ENCODE measurements at regions not wholly inside any gene's neighbourhood (a gene's known extent, or its start where the extent isn't known, plus 50 kb on each side); places are given as distances from the start of the nearest gene placed in this dataset.

- TF ChIP-seq NR2F2 (IDR thresholded peaks at IDR 0.05), result no peak
- TF ChIP-seq HNF4A (conservative IDR thresholded peaks at IDR 0.05), result no peak
These were observed 840.4 kb downstream of the MAT2B start (continued) for GRCh38 chr5:164345853-164346252.

- TF ChIP-seq REST (IDR thresholded peaks at IDR 0.05), result no peak
- TF ChIP-seq TAF1 (conservative IDR thresholded peaks at IDR 0.05), result no peak
- WGBS, result 30% methylated on average over 6 of the region's 6 CpGs
- H3K27me3 ChIP-seq (ENCODE audit: control insufficient read depth in 4 of 4, insufficient read depth in 4 of 4, low read length in 3 of 4), result no peaks in the 10 kb centered on the region
These were observed 841.6 kb downstream of the MAT2B start for GRCh38 chr5:164346785-164347630.

GRCh38 chr5:164350236-164350635 lies 844.8 kb downstream of the MAT2B start:
- no peaks in the 10 kb centered on the region for H3K36me3 ChIP-seq (ENCODE audit: control insufficient read depth in 4 of 4, insufficient read depth in 3 of 4, low read depth in 1 of 4, low read length in 3 of 4)

More at GRCh38 chr5:164346785-164347630, 841.6 kb downstream of the MAT2B start:
- H3K4me3 ChIP-seq (ENCODE audit: low read depth in 1 of 3, low read length in 3 of 3), result no peak overlapping the region
- no peak overlapping the region for H3K27ac ChIP-seq (ENCODE audit: low read depth in 1 of 2, low read length in 2 of 2)
- H3K9me3 ChIP-seq (ENCODE audit: control insufficient read depth in 4 of 4, low read length in 3 of 4), result no peaks in the 10 kb centered on the region
- H3K36me3 ChIP-seq (ENCODE audit: control insufficient read depth in 4 of 4, insufficient read depth in 3 of 4, low read depth in 1 of 4, low read length in 3 of 4), result no peaks in the 10 kb centered on the region
- no peak for DNase-seq (ENCODE audit: low spot score)
- H3K4me1 ChIP-seq (ENCODE audit: control insufficient read depth in 4 of 4, insufficient read depth in 4 of 4, low read length in 3 of 4), result no peaks in the 10 kb centered on the region
- H3K9ac ChIP-seq (ENCODE audit: low read depth in 1 of 2, low read length in 2 of 2), result no peak overlapping the region

GRCh38 chr5:164351245-164351834 lies 845.9 kb downstream of the MAT2B start:
- WGBS, result 72% methylated on average over 2 of the region's 2 CpGs
- no peaks in the 10 kb centered on the region for H3K27me3 ChIP-seq (ENCODE audit: control insufficient read depth in 4 of 4, insufficient read depth in 4 of 4, low read length in 3 of 4)
- no peak for DNase-seq (ENCODE audit: low spot score)

More at GRCh38 chr5:164350236-164350635, 844.8 kb downstream of the MAT2B start:
- no peak overlapping the region for H3K4me3 ChIP-seq (ENCODE audit: low read depth in 1 of 3, low read length in 3 of 3)
- H3K27me3 ChIP-seq (ENCODE audit: control insufficient read depth in 4 of 4, insufficient read depth in 4 of 4, low read length in 3 of 4), result no peaks in the 10 kb centered on the region
- TF ChIP-seq RXRA (IDR thresholded peaks at IDR 0.05) (no peak), MAX (IDR thresholded peaks at IDR 0.05) (no peak), HNF4G (IDR thresholded peaks at IDR 0.05) (no peak), RAD21 (IDR thresholded peaks at IDR 0.05) (no peak)
- no peak overlapping the region for H3K27ac ChIP-seq (ENCODE audit: low read depth in 1 of 2, low read length in 2 of 2)
- H3K4me1 ChIP-seq (ENCODE audit: control insufficient read depth in 4 of 4, insufficient read depth in 4 of 4, low read length in 3 of 4), result no peaks in the 10 kb centered on the region
- 76% methylated on average over 1 of the region's 1 CpG for WGBS
- no peak overlapping the region for H3K9ac ChIP-seq (ENCODE audit: low read depth in 1 of 2, low read length in 2 of 2)
- H3K9me3 ChIP-seq (ENCODE audit: control insufficient read depth in 4 of 4, low read length in 3 of 4), result no peaks in the 10 kb centered on the region
- no peak for DNase-seq (ENCODE audit: low spot score)

More at GRCh38 chr5:164351245-164351834, 845.9 kb downstream of the MAT2B start:
- H3K4me3 ChIP-seq (ENCODE audit: low read depth in 1 of 3, low read length in 3 of 3), result no peak overlapping the region
- H3K27ac ChIP-seq (ENCODE audit: low read depth in 1 of 2, low read length in 2 of 2), result no peak overlapping the region
- no peaks in the 10 kb centered on the region for H3K9me3 ChIP-seq (ENCODE audit: control insufficient read depth in 4 of 4, low read length in 3 of 4)
- TF ChIP-seq HNF4G (IDR thresholded peaks at IDR 0.05), result no peak
- no peak for TF ChIP-seq REST (IDR thresholded peaks at IDR 0.05)
- no peak for TF ChIP-seq RAD21 (IDR thresholded peaks at IDR 0.05)
- no peak for TF ChIP-seq YY1 (IDR thresholded peaks at IDR 0.05)
- no peak for TF ChIP-seq MAX (IDR thresholded peaks at IDR 0.05)
- TF ChIP-seq FOXA2 (IDR thresholded peaks at IDR 0.05), result no peak
- TF ChIP-seq GABPA (IDR thresholded peaks at IDR 0.05 in 1 of 2, conservative IDR thresholded peaks at IDR 0.05 in 1 of 2), result no peak
- no peak for TF ChIP-seq TAF1 (conservative IDR thresholded peaks at IDR 0.05)
- TF ChIP-seq RXRA (IDR thresholded peaks at IDR 0.05), result no peak
- TF ChIP-seq SP1 (IDR thresholded peaks at IDR 0.05), result no peak
- TF ChIP-seq FOXA1 (IDR thresholded peaks at IDR 0.05), result no peak
- TF ChIP-seq JUND (IDR thresholded peaks at IDR 0.05), result no peak
- H3K36me3 ChIP-seq (ENCODE audit: control insufficient read depth in 4 of 4, insufficient read depth in 3 of 4, low read depth in 1 of 4, low read length in 3 of 4), result no peaks in the 10 kb centered on the region
- no peak overlapping the region for H3K9ac ChIP-seq (ENCODE audit: low read depth in 1 of 2, low read length in 2 of 2)
- H3K4me1 ChIP-seq (ENCODE audit: control insufficient read depth in 4 of 4, insufficient read depth in 4 of 4, low read length in 3 of 4), result no peaks in the 10 kb centered on the region

Data from liver (tissue), 7 donors.